Heart left ventricle (tissue), 16 donors: ENCODE measurements at regions not wholly inside any gene's neighbourhood (a gene's known extent, or its start where the extent isn't known, plus 50 kb on each side); places are given as distances from the start of the nearest gene placed in this dataset.

Experiments
- ATAC-seq, 4 donors: fragments of 200-7000 bp; cut with Tn5 transposase; one replicate each; pipeline ENCODE4 v1.9.1; 2020 to 2022; ENCODE audit warnings: moderate library complexity in 4 of 4, mild to moderate bottlenecking in 3 of 4, moderate number of reproducible peaks in 1 of 4
- DNase-seq, 5 donors: peaks; one replicate each; pipeline ENCODE4 v3.0.0-alpha.2; 2020
- H3K27ac ChIP-seq, 12 donors: fragments of 200-600 bp; sonication (generic) in 4 of 12; one replicate each; pipeline versions ENCODE4 v1.5.0 to v1.8.0; 2016 to 2022; ENCODE audit warnings: mild to moderate bottlenecking in 2 of 12
- H3K27me3 ChIP-seq, 9 donors: fragments of 200-600 bp; sonication (generic) in 2 of 9; one replicate each; pipeline versions ENCODE4 v1.5.1 to v1.8.0; 2016 to 2022; ENCODE audit warnings: mild to moderate bottlenecking in 3 of 9
- H3K36me3 ChIP-seq, 9 donors: fragments of 200-600 bp; sonication (generic) in 2 of 9; one replicate each; pipeline versions ENCODE4 v1.5.0 to v1.8.0; 2018 to 2022; ENCODE audit warnings: mild to moderate bottlenecking in 2 of 9
- H3K4me1 ChIP-seq, 12 donors: fragments of 200-600 bp; sonication (generic) in 4 of 12; one replicate each; pipeline versions ENCODE4 v1.5.0 to v1.8.0; 2016 to 2022; ENCODE audit warnings: mild to moderate bottlenecking in 3 of 12
- H3K4me3 ChIP-seq, 12 donors: fragments of 200-600 bp; sonication (generic) in 4 of 12; one replicate each; pipeline versions ENCODE4 v1.5.0 to v1.8.0; 2017 to 2022; ENCODE audit warnings: mild to moderate bottlenecking in 9 of 12, moderate library complexity in 4 of 12
- H3K9me3 ChIP-seq, 12 donors: fragments of 200-600 bp; sonication (generic) in 4 of 12; one replicate each; pipeline versions ENCODE4 v1.5.0 to v1.8.0; 2016 to 2022; ENCODE audit warnings: mild to moderate bottlenecking in 1 of 12
- POLR2A ChIP-seq, 2 donors: fragments of 450-650 bp; IDR thresholded peaks; one replicate each; pipeline ENCODE4 v1.6.1; 2017; ENCODE audit warnings: antibody characterized with exemption in 2 of 2, mild to moderate bottlenecking in 2 of 2, moderate library complexity in 2 of 2
- WGBS, 4 donors: extraction: QIAGEN DNeasy Blood & Tissue Kit in 2 of 4; methylation state at CpG; one replicate each; pipeline versions ENCODE4 v1.1.5 to v1.1.7; 2013 to 2018; 5-methylcytosine and 5-hydroxymethylcytosine counted together
- intact Hi-C, 10 donors: fragments of 100-400 bp; cut with DNase I; formaldehyde crosslinking; loops; one replicate each; pipeline versions ENCODE4 v1.11.1 to v1.14.2; 2022
- TF ChIP-seq, protein P1 (sequence below), 12 donors: fragments of 200-600 bp; sonication (generic) in 4 of 12; IDR thresholded peaks; one replicate each; pipeline versions ENCODE4 v1.5.0 to v1.8.0; 2018 to 2022; ENCODE audit warnings: antibody characterized with exemption in 12 of 12, mild to moderate bottlenecking in 5 of 12
- donor health status: ischemic (EF 13 %, LVEDD 7.1; RV severe dilation, severe dysfunction).
- donor health status: healthy with polysubstance abuse.
- donor health status: DM: no; HTN: yes; CAD: no.
- donor health status: DM: no; HTN: no; CAD: no.
- donor health status: ischemic (EF 25% LVEDD 6.9; RV normal size, moderate dysfunction).
- donor health status: ischemic (EF 25% LVEDD 5.7; RV mildly dilated, moderate dysfunction).
- donor health status: healthy.
- donor health status: DM: yes; HTN: yes; CAD: no.
- donor health status: ischemic (EF 35%, LVEDD 5.7; RV mildly dilated, moderate dysfunction).
- donor health status: nonischemic (EF 11% LVEDD 7.7; RV severe dilation, severe dysfunction).
- donor health status: DM: yes; HTN: yes; CAD: no.
- donor health status: PGD.
- donor health status: ischemic (EF 29% LVEDD 5.4; RV normal size, mild dysfunction).
- donor health status: nonischemic (EF 23%, LVEDD 6.1; RV moderate dilation, normal function).

- H3K4me1 ChIP-seq: peaks cover 0 to 30% (median 15%) of the 10 kb centered on the region in 12 donors
- no peaks in the 10 kb centered on the region for H3K36me3 ChIP-seq
- ATAC-seq (no peak), DNase-seq (no peak)
- TF ChIP-seq, protein P1, sequence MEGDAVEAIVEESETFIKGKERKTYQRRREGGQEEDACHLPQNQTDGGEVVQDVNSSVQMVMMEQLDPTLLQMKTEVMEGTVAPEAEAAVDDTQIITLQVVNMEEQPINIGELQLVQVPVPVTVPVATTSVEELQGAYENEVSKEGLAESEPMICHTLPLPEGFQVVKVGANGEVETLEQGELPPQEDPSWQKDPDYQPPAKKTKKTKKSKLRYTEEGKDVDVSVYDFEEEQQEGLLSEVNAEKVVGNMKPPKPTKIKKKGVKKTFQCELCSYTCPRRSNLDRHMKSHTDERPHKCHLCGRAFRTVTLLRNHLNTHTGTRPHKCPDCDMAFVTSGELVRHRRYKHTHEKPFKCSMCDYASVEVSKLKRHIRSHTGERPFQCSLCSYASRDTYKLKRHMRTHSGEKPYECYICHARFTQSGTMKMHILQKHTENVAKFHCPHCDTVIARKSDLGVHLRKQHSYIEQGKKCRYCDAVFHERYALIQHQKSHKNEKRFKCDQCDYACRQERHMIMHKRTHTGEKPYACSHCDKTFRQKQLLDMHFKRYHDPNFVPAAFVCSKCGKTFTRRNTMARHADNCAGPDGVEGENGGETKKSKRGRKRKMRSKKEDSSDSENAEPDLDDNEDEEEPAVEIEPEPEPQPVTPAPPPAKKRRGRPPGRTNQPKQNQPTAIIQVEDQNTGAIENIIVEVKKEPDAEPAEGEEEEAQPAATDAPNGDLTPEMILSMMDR (IDR thresholded peaks at IDR 0.05): no peak
- TF ChIP-seq POLR2A (IDR thresholded peaks at IDR 0.05): no peak
- no peak overlapping the region for H3K4me3 ChIP-seq
- intact Hi-C loops: loop anchor here in 1 of 10 donors (5.0 kb wide), 1 partner anchor 34 kb away; no protein-coding TSS in a partner anchor
- no peaks in the 10 kb centered on the region for H3K27me3 ChIP-seq
- peaks cover 0 to 9% (median 0%) of the 10 kb centered on the region in 12 donors for H3K9me3 ChIP-seq
- 91 to 93% (median 92%) methylated on average over 7 to 9 of the region's 9 CpGs for WGBS, 4 donors
- H3K27ac ChIP-seq: peak overlapping the region in 1 of 12 donors; percentile 63
Measured at GRCh38 chr15:66836231-66837030, 134.4 kb downstream of the SMAD6 start.

DNA sequence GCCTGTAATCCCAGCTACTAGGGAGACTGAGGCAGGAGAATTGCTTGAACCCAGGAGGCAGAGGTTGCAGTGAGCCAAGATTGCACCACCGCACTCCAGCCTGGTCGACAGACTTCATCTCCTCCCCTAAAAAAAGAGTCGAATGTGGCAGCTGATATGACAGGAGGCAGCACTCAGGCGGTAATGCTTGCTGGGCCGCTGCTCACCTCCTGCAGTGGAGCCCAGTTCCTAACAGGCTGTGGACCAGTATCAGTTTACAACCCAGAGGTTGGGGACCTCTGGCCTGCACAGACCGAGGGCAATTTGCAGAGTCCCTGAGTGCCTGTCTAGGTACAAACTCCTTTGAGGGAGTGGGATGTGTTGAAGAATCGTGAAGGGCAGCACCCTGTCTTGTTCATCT is 136.2 kb downstream of the SMAD6 start:
- TF ChIP-seq, protein P1 (IDR thresholded peaks at IDR 0.05): no peak
- no peak for TF ChIP-seq POLR2A (IDR thresholded peaks at IDR 0.05)
- no peak for DNase-seq
- H3K27me3 ChIP-seq: no peaks in the 10 kb centered on the region
- no peak overlapping the region for H3K27ac ChIP-seq
- H3K36me3 ChIP-seq: no peaks in the 10 kb centered on the region
- 67 to 76% (median 73%) methylated on average over 6 to 7 of the region's 7 CpGs for WGBS, 4 donors
- H3K9me3 ChIP-seq: peaks cover 0 to 9% (median 0%) of the 10 kb centered on the region in 12 donors
- intact Hi-C loops: loop anchor here in 1 of 10 donors (5.0 kb wide), 1 partner anchor 36 kb away; no protein-coding TSS in a partner anchor
- no peak for ATAC-seq
- peaks cover 0 to 40% (median 27%) of the 10 kb centered on the region in 12 donors for H3K4me1 ChIP-seq
- H3K4me3 ChIP-seq: no peak overlapping the region

GRCh38 chr15:66838671-66839239 is 136.7 kb downstream of the SMAD6 start:
- no peaks in the 10 kb centered on the region for H3K36me3 ChIP-seq
- ATAC-seq: no peak
- TF ChIP-seq POLR2A (IDR thresholded peaks at IDR 0.05): no peak
- TF ChIP-seq, protein P1 (IDR thresholded peaks at IDR 0.05): peak; percentile 34 to 68 (median 46)
- H3K4me1 ChIP-seq: peaks cover 0 to 45% (median 32%) of the 10 kb centered on the region in 12 donors
- peaks cover 0 to 9% (median 0%) of the 10 kb centered on the region in 12 donors for H3K9me3 ChIP-seq
- DNase-seq: no peak
- intact Hi-C loops: loop anchor here in 1 of 10 donors (5.0 kb wide), 1 partner anchor 36 kb away; no protein-coding TSS in a partner anchor
- WGBS, 4 donors: 61 to 67% (median 63%) methylated on average over 5 of the region's 5 CpGs
- no peak overlapping the region for H3K27ac ChIP-seq
- H3K27me3 ChIP-seq: no peaks in the 10 kb centered on the region
- H3K4me3 ChIP-seq: no peak overlapping the region

DNA sequence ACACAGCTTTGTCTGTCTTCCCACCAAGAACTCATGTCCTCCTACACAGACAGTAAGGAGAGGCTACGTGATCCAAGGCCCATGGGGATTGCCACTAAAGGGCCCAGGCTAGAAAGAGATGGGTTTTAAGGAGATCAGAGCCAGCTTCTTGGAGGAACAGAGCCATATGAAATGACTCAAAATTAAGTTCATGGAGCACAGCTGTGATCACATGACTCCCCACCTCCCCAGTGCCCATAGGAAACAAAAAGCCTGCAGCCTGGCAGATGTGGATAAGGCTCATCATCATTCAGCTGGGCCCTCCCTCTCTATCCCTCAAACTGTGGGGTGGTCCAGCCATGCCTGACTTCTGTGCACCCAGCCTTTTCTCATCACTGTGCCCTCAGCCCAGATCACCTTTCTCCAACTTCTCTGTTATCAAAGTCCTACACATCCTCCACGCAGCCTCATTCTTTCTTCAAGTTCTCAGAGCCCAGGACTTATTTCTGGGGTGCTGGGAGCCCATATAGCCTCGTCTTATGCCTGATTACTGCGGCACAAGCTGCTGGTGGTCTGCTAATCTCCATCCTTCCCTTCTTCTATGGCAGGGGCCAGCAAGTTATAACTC is 137.6 kb downstream of the SMAD6 start:
- Histone ChIP-seq H3K27ac (peak overlapping the region in 2 of 12 donors; percentile 8 to 91), H3K4me1 (peaks cover 0 to 48% (median 37%) of the 10 kb centered on the region in 12 donors), H3K27me3 (no peaks in the 10 kb centered on the region), H3K9me3 (peaks cover 0 to 9% (median 0%) of the 10 kb centered on the region in 12 donors), H3K4me3 (no peak overlapping the region), H3K36me3 (no peaks in the 10 kb centered on the region)
- WGBS, 4 donors: 88 to 93% (median 91%) methylated on average over 4 of the region's 4 CpGs
- DNase-seq: no peak
- intact Hi-C loops: loop anchor here in 4 of 10 donors (5.0 kb wide), 2 partner anchors 37 to 137 kb away; partner anchors contain the start of gene SMAD6 (in 1 of the 4)
- no peak for TF ChIP-seq POLR2A (IDR thresholded peaks at IDR 0.05)
- TF ChIP-seq, protein P1 (IDR thresholded peaks at IDR 0.05): no peak
- ATAC-seq: no peak
